Activated naive CD8-positive, alpha-beta T cell treated with anti-CD3 and anti-CD28 coated beads, Interleukin-2, amount 10 ng/mL, durations not matched to agents 7 days and 5 days (primary cell): ENCODE measurements at regions not wholly inside any gene's neighbourhood (a gene's known extent, or its start where the extent isn't known, plus 50 kb on each side); places are given as distances from the start of the nearest gene placed in this dataset.

Source experiments
- ATAC-seq: fragments of 150-1000 bp; cut with Tn5 transposase; one replicate; pipeline ENCODE4 v1.10.0; 2021; ENCODE audit warnings: low read depth, moderate library complexity
- POLR2A ChIA-PET: fragments of 350-600 bp; sonication (Branson Sonifier 250); formaldehyde crosslinking; loops from one replicate; lab custom pipeline; 2021; ENCODE audit warnings: antibody characterized with exemption; lab: Charles Lee
- DNase-seq: peaks from one replicate; pipeline ENCODE4 v3.0.0; 2021
- H3K27ac Mint-ChIP-seq: one replicate; pipeline ENCODE4 v1.8.0; 2022; ENCODE audit warnings: mild to moderate bottlenecking, mixed read lengths
- H3K27me3 Mint-ChIP-seq: one replicate; pipeline ENCODE4 v1.8.0; 2022; ENCODE audit warnings: mild to moderate bottlenecking, moderate library complexity, mixed read lengths
- H3K36me3 Mint-ChIP-seq: one replicate; pipeline ENCODE4 v1.8.0; 2021; ENCODE audit warnings: mild to moderate bottlenecking, mixed read lengths
- H3K4me1 Mint-ChIP-seq: one replicate; pipeline ENCODE4 v1.8.0; 2021; ENCODE audit warnings: mixed read lengths
- H3K4me3 Mint-ChIP-seq: one replicate; pipeline ENCODE4 v1.8.0; 2022; ENCODE audit warnings: mild to moderate bottlenecking, moderate library complexity, mixed read lengths
- H3K9me3 Mint-ChIP-seq: one replicate; pipeline ENCODE4 v1.8.0; 2021; ENCODE audit warnings: mixed read lengths

DNA sequence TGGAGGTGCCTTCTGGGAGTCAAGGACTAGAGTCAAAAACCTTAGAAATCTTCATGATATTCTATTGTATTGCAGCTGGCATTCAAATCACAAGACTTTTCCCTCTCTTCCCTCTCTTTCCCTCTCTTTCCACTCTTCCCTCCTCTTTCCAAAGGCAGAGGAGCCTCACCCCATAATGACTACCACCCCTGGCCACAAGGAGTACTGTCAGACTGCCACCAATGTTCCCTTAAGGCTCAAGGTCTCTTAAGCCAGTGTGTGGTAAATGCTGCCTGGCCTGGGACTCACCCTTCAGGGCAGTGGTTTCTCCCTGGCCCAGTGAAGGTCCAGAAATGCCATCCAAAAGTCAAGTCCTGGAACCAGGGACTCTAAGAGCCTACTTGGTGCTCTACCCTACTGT is 605.9 kb upstream of the PKDCC start:
- no peaks in the 10 kb centered on the region for H3K9me3 Mint-ChIP-seq
- H3K27me3 Mint-ChIP-seq, result no peaks in the 10 kb centered on the region
- no peak overlapping the region for H3K27ac Mint-ChIP-seq
- no peak overlapping the region for H3K4me3 Mint-ChIP-seq
- no peak for ATAC-seq
- no peaks in the 10 kb centered on the region for H3K4me1 Mint-ChIP-seq
- DNase-seq, result no peak
- no peaks in the 10 kb centered on the region for H3K36me3 Mint-ChIP-seq
- POLR2A ChIA-PET, result no interaction called here

DNA sequence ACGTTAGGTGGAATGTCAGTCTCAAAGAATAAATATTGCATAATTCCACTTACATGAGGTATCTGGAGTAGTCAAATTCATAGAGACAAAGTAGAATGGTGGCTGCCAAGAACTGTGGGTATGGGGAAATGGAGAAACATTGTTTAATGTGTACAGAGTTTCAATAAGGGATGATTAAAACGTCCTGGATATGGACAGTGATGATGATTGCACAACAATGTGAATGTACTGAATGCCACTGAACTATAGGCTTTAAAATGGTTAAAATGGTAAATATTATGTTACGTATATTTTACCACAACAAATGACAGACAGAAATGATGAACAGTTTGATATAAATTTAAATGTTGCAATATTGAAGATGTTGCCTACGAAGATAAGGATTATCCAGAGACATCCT is 602.0 kb upstream of the PKDCC start:
- Mint-ChIP-seq H3K27ac (no peak overlapping the region), H3K9me3 (no peaks in the 10 kb centered on the region), H3K4me1 (no peaks in the 10 kb centered on the region), H3K4me3 (no peak overlapping the region), H3K27me3 (no peaks in the 10 kb centered on the region), H3K36me3 (no peaks in the 10 kb centered on the region)
- POLR2A ChIA-PET, result no interaction called here
- no peak for DNase-seq
- ATAC-seq, result no peak

DNA sequence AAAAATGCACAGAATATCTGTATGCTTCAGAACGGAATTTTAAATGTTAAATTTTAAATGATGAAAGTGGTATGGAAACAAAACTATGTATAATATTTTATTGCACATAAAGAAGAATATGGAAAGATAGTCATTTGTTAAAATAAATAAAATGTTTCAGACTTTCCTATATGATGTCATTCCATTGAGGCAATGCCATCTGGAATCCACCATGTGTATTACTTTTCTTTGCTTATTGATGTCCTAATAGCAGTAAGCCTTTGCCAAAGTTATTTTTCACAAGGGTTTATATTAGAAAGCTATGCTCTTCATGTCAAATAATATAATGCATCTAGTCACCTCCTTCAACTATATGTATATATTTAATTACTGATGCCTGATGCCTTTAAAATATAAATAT is 601.6 kb upstream of the PKDCC start:
- no peak overlapping the region for H3K27ac Mint-ChIP-seq
- no peaks in the 10 kb centered on the region for H3K27me3 Mint-ChIP-seq
- no peaks in the 10 kb centered on the region for H3K9me3 Mint-ChIP-seq
- no peaks in the 10 kb centered on the region for H3K36me3 Mint-ChIP-seq
- no peak overlapping the region for H3K4me3 Mint-ChIP-seq
- ATAC-seq (no peak), DNase-seq (no peak)
- POLR2A ChIA-PET, result no interaction called here
- no peaks in the 10 kb centered on the region for H3K4me1 Mint-ChIP-seq

DNA sequence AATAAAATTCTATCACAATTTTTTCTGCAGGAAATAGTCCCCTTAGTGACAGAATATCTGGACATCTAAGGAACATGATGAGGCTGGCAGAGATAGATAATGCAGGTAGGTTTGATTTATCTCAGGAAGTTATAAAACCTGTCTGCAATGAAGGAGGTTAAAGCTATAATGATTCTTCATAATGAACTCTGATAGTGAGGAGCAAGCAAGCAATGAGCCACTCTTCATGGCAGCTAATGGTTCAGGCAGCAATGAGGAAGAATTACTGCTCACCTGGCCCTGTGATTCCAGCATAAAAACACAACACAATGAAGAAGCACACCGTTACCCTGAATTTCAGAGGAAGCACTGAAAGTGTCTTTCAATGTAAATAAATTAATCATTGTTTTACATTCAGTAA is 599.6 kb upstream of the PKDCC start:
- H3K27ac Mint-ChIP-seq, result no peak overlapping the region
- no peaks in the 10 kb centered on the region for H3K36me3 Mint-ChIP-seq
- no peak for ATAC-seq
- H3K27me3 Mint-ChIP-seq, result no peaks in the 10 kb centered on the region
- H3K4me1 Mint-ChIP-seq, result no peaks in the 10 kb centered on the region
- POLR2A ChIA-PET, result no interaction called here
- peaks cover 1% of the 10 kb centered on the region for H3K9me3 Mint-ChIP-seq
- no peak for DNase-seq
- H3K4me3 Mint-ChIP-seq, result no peak overlapping the region

DNA sequence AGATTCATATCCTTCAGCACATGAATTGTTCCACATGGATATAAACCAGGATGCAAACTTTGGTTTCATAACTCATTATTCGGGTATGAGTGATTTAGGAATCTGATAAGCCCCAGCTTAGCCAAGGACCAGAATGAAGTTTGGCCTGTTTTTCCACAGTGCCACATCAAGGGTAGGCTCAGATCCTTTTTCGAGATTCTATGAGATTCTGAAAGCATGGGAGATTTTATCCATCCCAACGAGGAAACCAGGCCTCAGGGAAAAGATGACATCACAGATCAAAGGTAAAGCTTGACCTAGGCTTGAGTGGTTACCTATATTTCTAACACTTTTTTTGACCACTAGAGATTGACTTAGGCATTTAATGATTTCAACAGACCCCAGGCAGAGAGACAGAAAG is 590.8 kb upstream of the PKDCC start:
- Mint-ChIP-seq H3K27me3 (no peaks in the 10 kb centered on the region), H3K4me1 (no peaks in the 10 kb centered on the region), H3K27ac (no peak overlapping the region), H3K36me3 (no peaks in the 10 kb centered on the region), H3K9me3 (peaks cover 2% of the 10 kb centered on the region), H3K4me3 (no peak overlapping the region)
- DNase-seq (no peak), ATAC-seq (no peak)
- POLR2A ChIA-PET, result no interaction called here

DNA sequence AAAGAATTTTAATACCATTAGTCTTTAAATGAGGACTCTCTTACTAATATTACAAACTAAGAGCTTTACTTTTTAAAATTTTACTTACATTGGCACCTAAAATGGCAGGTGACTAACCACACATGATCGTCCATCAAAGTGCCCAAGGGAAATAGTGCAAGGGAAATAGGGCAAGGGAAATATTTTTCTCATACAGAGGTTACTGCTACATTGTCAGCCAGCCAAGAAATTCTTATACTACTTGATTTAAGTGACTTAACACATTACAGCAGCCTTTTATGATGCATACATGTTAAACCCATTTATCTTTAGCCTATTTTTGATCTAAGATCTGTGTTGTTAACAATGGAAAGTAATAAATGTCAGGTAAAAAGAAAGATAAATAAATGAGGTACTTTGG is 587.2 kb upstream of the PKDCC start:
- H3K9me3 Mint-ChIP-seq, result no peaks in the 10 kb centered on the region
- H3K4me1 Mint-ChIP-seq, result no peaks in the 10 kb centered on the region
- H3K4me3 Mint-ChIP-seq, result no peak overlapping the region
- DNase-seq (no peak), ATAC-seq (no peak)
- H3K36me3 Mint-ChIP-seq, result no peaks in the 10 kb centered on the region
- H3K27ac Mint-ChIP-seq, result no peak overlapping the region
- peaks cover 3% of the 10 kb centered on the region for H3K27me3 Mint-ChIP-seq
- POLR2A ChIA-PET, result no interaction called here

- POLR2A ChIA-PET, result no interaction called here
- peaks cover 3% of the 10 kb centered on the region for H3K27me3 Mint-ChIP-seq
These were observed 583.4 kb upstream of the PKDCC start for GRCh38 chr2:41464395-41464794.

DNA sequence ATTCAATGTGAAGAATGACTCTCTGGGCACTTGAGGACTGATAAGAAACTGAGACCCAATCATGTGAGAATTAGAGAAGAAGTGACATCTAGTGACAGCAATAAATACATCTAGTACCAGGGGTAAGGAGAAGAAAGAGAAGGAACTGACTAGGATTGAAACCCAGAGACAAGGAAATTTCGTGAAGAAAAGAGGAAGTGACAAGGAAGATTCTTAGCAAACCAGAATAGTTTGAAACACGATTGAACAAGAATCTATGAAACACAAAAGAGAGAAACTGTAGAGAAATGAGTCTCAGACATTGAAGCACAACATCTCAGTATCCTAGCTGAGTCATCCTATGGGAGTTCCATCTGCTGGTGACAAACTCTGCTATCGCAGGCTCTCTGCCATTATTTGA is 571.9 kb upstream of the PKDCC start:
- Mint-ChIP-seq H3K27ac (no peak overlapping the region), H3K27me3 (no peaks in the 10 kb centered on the region), H3K36me3 (no peaks in the 10 kb centered on the region), H3K4me3 (no peak overlapping the region), H3K9me3 (peaks cover 1% of the 10 kb centered on the region), H3K4me1 (no peaks in the 10 kb centered on the region)
- DNase-seq (no peak), ATAC-seq (no peak)
- POLR2A ChIA-PET, result no interaction called here

More at GRCh38 chr2:41464395-41464794, 583.4 kb upstream of the PKDCC start:
- Mint-ChIP-seq H3K36me3 (no peaks in the 10 kb centered on the region), H3K4me3 (no peak overlapping the region), H3K4me1 (no peaks in the 10 kb centered on the region), H3K27ac (no peak overlapping the region), H3K9me3 (no peaks in the 10 kb centered on the region)
- ATAC-seq (no peak), DNase-seq (no peak)

DNA sequence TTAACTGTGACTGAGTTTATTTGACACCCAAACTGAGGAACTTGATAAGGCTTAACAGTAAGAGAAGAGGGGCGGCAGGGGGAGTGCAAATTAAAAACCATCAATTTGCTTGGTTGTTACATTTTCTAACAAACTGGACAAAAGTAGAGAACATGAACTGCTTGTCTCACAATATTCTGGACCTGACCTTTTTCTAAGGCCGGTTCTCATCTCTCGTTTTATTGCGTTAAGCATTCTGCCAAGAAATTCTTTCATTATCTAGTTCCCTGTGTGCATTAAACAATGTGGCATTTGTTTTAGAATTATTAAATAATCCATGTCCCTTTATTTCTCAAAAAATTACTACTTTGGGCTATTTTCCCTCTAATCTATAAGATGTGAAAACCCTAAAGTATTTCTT is 565.2 kb upstream of the PKDCC start:
- Mint-ChIP-seq H3K27ac (no peak overlapping the region), H3K27me3 (no peaks in the 10 kb centered on the region), H3K9me3 (no peaks in the 10 kb centered on the region), H3K4me3 (no peak overlapping the region), H3K4me1 (no peaks in the 10 kb centered on the region), H3K36me3 (no peaks in the 10 kb centered on the region)
- DNase-seq, result no peak
- POLR2A ChIA-PET, result no interaction called here
- no peak for ATAC-seq

DNA sequence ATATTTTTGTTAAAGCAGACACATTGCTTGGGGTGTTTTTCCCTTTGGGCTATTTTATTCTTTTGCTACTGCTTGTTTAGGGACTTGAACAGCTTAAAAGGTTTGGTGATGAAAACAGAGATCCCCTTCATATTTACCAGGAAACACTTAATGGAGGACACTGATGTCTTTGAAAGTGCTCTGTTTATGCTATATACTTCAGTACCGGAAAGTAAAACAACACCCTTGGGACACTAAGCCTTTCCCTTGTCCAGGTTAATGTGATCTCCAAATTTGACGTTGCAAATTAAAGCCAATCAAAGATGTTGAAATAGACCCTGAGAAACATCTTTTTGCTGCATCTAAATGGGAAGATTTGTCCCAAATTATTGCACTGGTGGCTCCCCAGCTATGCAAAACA is 564.6 kb upstream of the PKDCC start:
- Mint-ChIP-seq H3K4me3 (no peak overlapping the region), H3K27ac (no peak overlapping the region), H3K36me3 (no peaks in the 10 kb centered on the region), H3K4me1 (no peaks in the 10 kb centered on the region), H3K27me3 (no peaks in the 10 kb centered on the region), H3K9me3 (no peaks in the 10 kb centered on the region)
- DNase-seq (no peak), ATAC-seq (no peak)
- POLR2A ChIA-PET, result no interaction called here

DNA sequence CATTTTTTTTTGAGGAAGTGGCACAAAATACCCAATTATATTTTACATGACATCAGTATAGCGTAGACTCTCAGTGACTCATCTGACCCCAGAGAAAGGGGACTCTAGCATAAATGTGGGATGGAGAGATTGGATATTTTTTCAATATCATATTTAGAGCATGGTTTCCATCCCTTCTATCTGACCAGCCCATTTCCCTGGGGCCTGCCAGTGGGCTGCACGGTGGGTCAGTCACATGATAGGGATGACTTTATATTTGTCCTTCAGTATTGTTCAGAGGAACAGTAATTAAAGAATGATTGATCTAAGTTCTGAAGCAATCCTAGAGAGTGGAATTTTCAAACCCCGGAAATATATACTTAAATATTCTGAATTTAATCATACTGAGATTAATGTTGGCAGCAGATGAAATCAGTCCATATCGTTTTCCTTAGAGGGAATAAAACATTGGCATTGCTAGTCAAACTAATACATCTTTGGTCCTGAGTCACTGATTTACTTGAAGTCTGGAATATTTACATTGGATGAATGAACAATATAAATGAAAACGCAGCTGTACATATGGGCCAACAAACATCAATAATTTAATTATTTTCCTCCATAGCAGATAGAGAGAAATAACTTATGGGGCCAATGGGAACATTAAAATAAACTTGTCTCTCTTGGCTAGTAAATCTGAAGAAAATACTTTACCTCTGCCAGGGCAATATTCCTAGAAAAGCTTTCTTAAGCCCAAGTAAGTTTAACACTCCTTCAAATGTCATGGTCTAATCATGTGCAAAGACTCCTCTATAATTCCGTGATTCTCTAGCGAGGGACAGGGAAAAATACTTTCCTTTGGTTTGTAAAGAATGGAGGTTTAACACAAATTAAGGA is 563.6 kb upstream of the PKDCC start:
- H3K36me3 Mint-ChIP-seq, result no peaks in the 10 kb centered on the region
- POLR2A ChIA-PET, result no interaction called here
- no peaks in the 10 kb centered on the region for H3K4me1 Mint-ChIP-seq
- no peak overlapping the region for H3K4me3 Mint-ChIP-seq
- no peak for DNase-seq
- no peaks in the 10 kb centered on the region for H3K27me3 Mint-ChIP-seq
- no peak for ATAC-seq
- no peaks in the 10 kb centered on the region for H3K9me3 Mint-ChIP-seq
- H3K27ac Mint-ChIP-seq, result no peak overlapping the region

GRCh38 chr2:41484858-41485234 is 563.0 kb upstream of the PKDCC start:
- no peaks in the 10 kb centered on the region for H3K9me3 Mint-ChIP-seq
- no peak for DNase-seq
- H3K27me3 Mint-ChIP-seq, result no peaks in the 10 kb centered on the region
- no peaks in the 10 kb centered on the region for H3K4me1 Mint-ChIP-seq
- H3K27ac Mint-ChIP-seq, result no peak overlapping the region
- ATAC-seq, result no peak
- no peaks in the 10 kb centered on the region for H3K36me3 Mint-ChIP-seq
- POLR2A ChIA-PET, result no interaction called here
- no peak overlapping the region for H3K4me3 Mint-ChIP-seq

DNA sequence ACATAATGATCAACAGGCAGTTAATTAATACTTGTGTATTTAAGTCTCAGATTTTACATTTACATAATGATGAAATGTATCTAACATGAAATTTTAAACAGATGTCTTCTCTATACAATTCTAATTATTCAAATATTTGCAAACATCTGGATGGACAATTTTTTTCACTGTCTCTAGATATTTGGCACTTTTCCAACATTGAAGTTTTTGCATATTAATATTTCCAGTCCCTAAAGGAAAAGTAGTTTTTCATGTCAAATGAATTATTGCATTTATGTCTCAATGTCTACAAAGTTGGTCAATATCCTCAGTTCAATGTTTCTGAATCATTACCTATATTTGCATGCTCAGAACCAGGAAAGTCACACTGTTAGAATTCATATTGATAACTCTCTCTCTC is 560.9 kb upstream of the PKDCC start:
- no peak for DNase-seq
- Mint-ChIP-seq H3K27me3 (no peaks in the 10 kb centered on the region), H3K27ac (no peak overlapping the region), H3K4me1 (no peaks in the 10 kb centered on the region), H3K4me3 (no peak overlapping the region), H3K36me3 (no peaks in the 10 kb centered on the region), H3K9me3 (no peaks in the 10 kb centered on the region)
- POLR2A ChIA-PET, result no interaction called here
- no peak for ATAC-seq

- POLR2A ChIA-PET, result no interaction called here
- Mint-ChIP-seq H3K27ac (no peak overlapping the region), H3K9me3 (no peaks in the 10 kb centered on the region), H3K4me1 (no peaks in the 10 kb centered on the region), H3K4me3 (no peak overlapping the region), H3K27me3 (no peaks in the 10 kb centered on the region), H3K36me3 (no peaks in the 10 kb centered on the region)
- ATAC-seq, result no peak
- DNase-seq, result no peak
These were observed 558.9 kb upstream of the PKDCC start for GRCh38 chr2:41488888-41489287.
